ENCODE measurements at regions not wholly inside any gene's neighbourhood (a gene's known extent, or its start where the extent isn't known, plus 50 kb on each side); places are given as distances from the start of the nearest gene placed in this dataset.

GRCh38 chr1:173307845-173308244 lies 100.7 kb upstream of the TNFSF4 start:
- Histone ChIP-seq H3K36me3 (ENCODE audit: low read depth) (no peaks in the 10 kb centered on the region), H3K4me3 (no peak overlapping the region), H4K20me1 (ENCODE audit: insufficient read depth) (no peaks in the 10 kb centered on the region), H3K27me3 (ENCODE audit: insufficient read depth, low read depth) (no peaks in the 10 kb centered on the region), H2AFZ (no peak overlapping the region), H3K27ac (no peak overlapping the region), H3K4me2 (no peak overlapping the region), H3K9me2 (ENCODE audit: insufficient read depth) (no peaks in the 10 kb centered on the region), H3K9me3 (ENCODE audit: insufficient read depth, low read depth) (no peaks in the 10 kb centered on the region), H3K79me2 (ENCODE audit: low read depth) (no peaks in the 10 kb centered on the region), H3F3A (ENCODE audit: insufficient read depth, low read depth) (no peaks in the 10 kb centered on the region), H3K4me1 (replicated peaks; ENCODE audit: insufficient read depth) (no peaks in the 10 kb centered on the region)
- no TSS peak for BruUV-seq (replicated peaks)
- intact Hi-C loops (cut with micrococcal nuclease; ENCODE audit: unreplicated experiment) = no loop called here
- ChIA-PET CTCF (no interaction called here), POLR2A (ENCODE audit: unreplicated experiment) (no interaction called here)
- TF ChIP-seq, protein P1, sequence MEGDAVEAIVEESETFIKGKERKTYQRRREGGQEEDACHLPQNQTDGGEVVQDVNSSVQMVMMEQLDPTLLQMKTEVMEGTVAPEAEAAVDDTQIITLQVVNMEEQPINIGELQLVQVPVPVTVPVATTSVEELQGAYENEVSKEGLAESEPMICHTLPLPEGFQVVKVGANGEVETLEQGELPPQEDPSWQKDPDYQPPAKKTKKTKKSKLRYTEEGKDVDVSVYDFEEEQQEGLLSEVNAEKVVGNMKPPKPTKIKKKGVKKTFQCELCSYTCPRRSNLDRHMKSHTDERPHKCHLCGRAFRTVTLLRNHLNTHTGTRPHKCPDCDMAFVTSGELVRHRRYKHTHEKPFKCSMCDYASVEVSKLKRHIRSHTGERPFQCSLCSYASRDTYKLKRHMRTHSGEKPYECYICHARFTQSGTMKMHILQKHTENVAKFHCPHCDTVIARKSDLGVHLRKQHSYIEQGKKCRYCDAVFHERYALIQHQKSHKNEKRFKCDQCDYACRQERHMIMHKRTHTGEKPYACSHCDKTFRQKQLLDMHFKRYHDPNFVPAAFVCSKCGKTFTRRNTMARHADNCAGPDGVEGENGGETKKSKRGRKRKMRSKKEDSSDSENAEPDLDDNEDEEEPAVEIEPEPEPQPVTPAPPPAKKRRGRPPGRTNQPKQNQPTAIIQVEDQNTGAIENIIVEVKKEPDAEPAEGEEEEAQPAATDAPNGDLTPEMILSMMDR (conservative IDR thresholded peaks at IDR 0.05) = no peak
- no peak for TF ChIP-seq EZH2 (IDR thresholded peaks at IDR 0.05; ENCODE audit: low read depth)
- DNase-seq = no peak

DNA sequence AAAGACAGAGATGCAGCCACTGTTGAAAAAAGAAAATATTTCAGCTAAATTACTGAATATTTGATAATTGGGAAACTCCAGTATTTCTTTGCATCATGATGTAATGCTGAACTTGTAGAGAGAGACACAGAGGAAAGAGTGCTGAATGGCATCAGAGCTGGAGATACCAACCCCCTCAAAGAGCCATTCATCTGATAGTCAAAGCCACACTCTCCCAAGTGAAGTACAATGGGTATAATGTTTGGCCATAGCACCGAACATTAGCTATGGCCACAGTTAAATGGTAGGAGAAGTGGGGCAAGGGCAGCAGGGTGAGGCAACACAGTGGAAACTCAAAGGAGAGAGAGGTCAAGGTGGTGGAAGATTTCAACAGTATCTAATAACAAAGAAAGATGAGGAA lies 107.5 kb upstream of the TNFSF4 start:
- no peak overlapping the region for H3K4me2 ChIP-seq
- H3F3A ChIP-seq (ENCODE audit: insufficient read depth, low read depth) = no peaks in the 10 kb centered on the region
- no peaks in the 10 kb centered on the region; the same call in 1 of the 2 replicates for H3K9me2 ChIP-seq (ENCODE audit: insufficient read depth)
- no peak overlapping the region for H3K27ac ChIP-seq
- no TSS peak for BruUV-seq (replicated peaks)
- H4K20me1 ChIP-seq (ENCODE audit: insufficient read depth) = no peaks in the 10 kb centered on the region
- CTCF ChIA-PET = no interaction called here
- H3K9me3 ChIP-seq (ENCODE audit: insufficient read depth, low read depth) = no peaks in the 10 kb centered on the region
- H3K4me1 ChIP-seq (replicated peaks; ENCODE audit: insufficient read depth) = no peaks in the 10 kb centered on the region
- intact Hi-C loops (cut with micrococcal nuclease; ENCODE audit: unreplicated experiment) = no loop called here
- TF ChIP-seq, protein P1 (conservative IDR thresholded peaks at IDR 0.05) = no peak
- TF ChIP-seq EZH2 (IDR thresholded peaks at IDR 0.05; ENCODE audit: low read depth) = no peak
- POLR2A ChIA-PET (ENCODE audit: unreplicated experiment) = interaction anchor here (0.5 kb wide), 1 partner anchor 883 kb away, joined by 4 read pairs; no protein-coding TSS in a partner anchor
- no peaks in the 10 kb centered on the region for H3K27me3 ChIP-seq (ENCODE audit: insufficient read depth, low read depth)
- no peaks in the 10 kb centered on the region for H3K79me2 ChIP-seq (ENCODE audit: low read depth)
- H3K4me3 ChIP-seq = no peak overlapping the region
- DNase-seq = no peak
- H3K36me3 ChIP-seq (ENCODE audit: low read depth) = no peaks in the 10 kb centered on the region
- H2AFZ ChIP-seq = no peak overlapping the region

GRCh38 chr1:173315296-173315695 lies 108.2 kb upstream of the TNFSF4 start:
- no peak overlapping the region for H2AFZ ChIP-seq
- DNase-seq = no peak
- no peaks in the 10 kb centered on the region for H3F3A ChIP-seq (ENCODE audit: insufficient read depth, low read depth)
- no peak overlapping the region for H3K4me2 ChIP-seq
- POLR2A ChIA-PET (ENCODE audit: unreplicated experiment) = no interaction called here
- BruUV-seq (replicated peaks) = no TSS peak
- H3K4me3 ChIP-seq = no peak overlapping the region
- no peaks in the 10 kb centered on the region; the same call in 1 of the 2 replicates for H3K9me2 ChIP-seq (ENCODE audit: insufficient read depth)
- H4K20me1 ChIP-seq (ENCODE audit: insufficient read depth) = no peaks in the 10 kb centered on the region
- no peaks in the 10 kb centered on the region for H3K9me3 ChIP-seq (ENCODE audit: insufficient read depth, low read depth)
- H3K27me3 ChIP-seq (ENCODE audit: insufficient read depth, low read depth) = no peaks in the 10 kb centered on the region
- no peaks in the 10 kb centered on the region for H3K36me3 ChIP-seq (ENCODE audit: low read depth)
- H3K79me2 ChIP-seq (ENCODE audit: low read depth) = no peaks in the 10 kb centered on the region
- no peaks in the 10 kb centered on the region for H3K4me1 ChIP-seq (replicated peaks; ENCODE audit: insufficient read depth)
- CTCF ChIA-PET = no interaction called here
- intact Hi-C loops (cut with micrococcal nuclease; ENCODE audit: unreplicated experiment) = no loop called here
- TF ChIP-seq EZH2 (IDR thresholded peaks at IDR 0.05; ENCODE audit: low read depth) = no peak
- TF ChIP-seq, protein P1 (conservative IDR thresholded peaks at IDR 0.05) = no peak
- H3K27ac ChIP-seq = no peak overlapping the region
